Ascending aorta (tissue), 2 donors: ENCODE measurements at regions not wholly inside any gene's neighbourhood (a gene's known extent, or its start where the extent isn't known, plus 50 kb on each side); places are given as distances from the start of the nearest gene placed in this dataset.

ENCODE experiments used
- DNase-seq, 2 donors: peaks; one replicate each; pipeline ENCODE4 v3.0.0-alpha.2; 2019; ENCODE audit warnings: low spot score in 2 of 2
- H3K27ac ChIP-seq, 2 donors: fragments of 200-600 bp; sonication (generic); one replicate each; pipeline ENCODE4 v1.5.1; 2016 to 2017; ENCODE audit warnings: mild to moderate bottlenecking in 1 of 2
- H3K27me3 ChIP-seq: fragments of 200-600 bp; sonication (generic); one replicate; pipeline ENCODE4 v1.5.1; 2017
- H3K36me3 ChIP-seq, 2 donors: fragments of 200-600 bp; sonication (generic); one replicate each; pipeline ENCODE4 v1.5.1; 2016
- H3K4me1 ChIP-seq, 2 donors: fragments of 200-600 bp; sonication (generic); one replicate each; pipeline ENCODE4 v1.5.1; 2016 to 2017; ENCODE audit warnings: mild to moderate bottlenecking in 1 of 2
- H3K4me3 ChIP-seq, 2 donors: fragments of 200-600 bp; sonication (generic); one replicate each; pipeline ENCODE4 v1.5.1; 2016 to 2017; ENCODE audit warnings: mild to moderate bottlenecking in 1 of 2
- H3K9me3 ChIP-seq, 2 donors: fragments of 200-600 bp; sonication (generic); one replicate each; pipeline ENCODE4 v1.5.1; 2016
- intact Hi-C: fragments of 100-400 bp; cut with DNase I; formaldehyde crosslinking; loops from one replicate; pipeline ENCODE4 v1.15.1; 2023
- TF ChIP-seq, protein P1 (sequence below), 3 experiments: fragments of 200-600 bp in 2 of 3; fragments of 450-650 bp in 1 of 3; sonication (generic) in 2 of 3; IDR thresholded peaks; one replicate each; pipeline ENCODE4 v1.5.1; 2016 to 2019; ENCODE audit warnings: antibody characterized with exemption in 3 of 3, mild to moderate bottlenecking in 1 of 3, moderate library complexity in 1 of 3

DNA sequence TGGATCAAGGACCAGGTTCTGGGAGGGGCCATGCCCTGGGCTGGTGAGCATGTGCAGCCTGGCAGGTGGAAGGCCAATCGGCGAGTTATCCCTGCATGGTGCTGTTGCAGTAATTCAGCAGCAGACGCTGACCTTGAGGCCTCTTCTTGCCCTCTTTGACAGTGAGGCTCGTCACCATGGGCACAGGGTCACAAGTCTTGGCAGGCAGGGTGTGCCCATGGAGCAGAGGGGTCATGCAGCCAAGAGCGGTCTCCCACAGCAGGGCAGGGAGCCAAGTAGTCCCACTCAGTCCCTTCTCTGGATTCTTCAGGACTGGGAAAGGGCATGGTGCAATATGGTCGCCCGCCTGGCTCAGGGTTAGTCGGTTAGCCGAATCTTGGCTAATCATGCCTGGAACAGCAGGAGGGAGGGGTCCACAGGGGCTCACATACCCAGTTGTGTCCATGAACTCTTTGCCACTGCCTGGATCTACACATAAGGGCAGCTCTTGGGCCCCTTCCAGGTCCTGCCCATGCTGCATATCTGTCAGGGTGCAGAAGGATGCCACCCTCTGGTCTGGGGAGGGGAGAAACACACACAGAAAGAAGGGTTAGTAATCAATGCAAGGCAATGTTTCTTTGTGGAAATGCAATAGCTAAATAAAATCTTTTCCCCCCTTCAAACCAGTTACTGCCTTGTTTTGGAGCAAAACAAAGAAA, 226.8 kb downstream of the SIPA1L2 start:
- TF ChIP-seq, protein P1, sequence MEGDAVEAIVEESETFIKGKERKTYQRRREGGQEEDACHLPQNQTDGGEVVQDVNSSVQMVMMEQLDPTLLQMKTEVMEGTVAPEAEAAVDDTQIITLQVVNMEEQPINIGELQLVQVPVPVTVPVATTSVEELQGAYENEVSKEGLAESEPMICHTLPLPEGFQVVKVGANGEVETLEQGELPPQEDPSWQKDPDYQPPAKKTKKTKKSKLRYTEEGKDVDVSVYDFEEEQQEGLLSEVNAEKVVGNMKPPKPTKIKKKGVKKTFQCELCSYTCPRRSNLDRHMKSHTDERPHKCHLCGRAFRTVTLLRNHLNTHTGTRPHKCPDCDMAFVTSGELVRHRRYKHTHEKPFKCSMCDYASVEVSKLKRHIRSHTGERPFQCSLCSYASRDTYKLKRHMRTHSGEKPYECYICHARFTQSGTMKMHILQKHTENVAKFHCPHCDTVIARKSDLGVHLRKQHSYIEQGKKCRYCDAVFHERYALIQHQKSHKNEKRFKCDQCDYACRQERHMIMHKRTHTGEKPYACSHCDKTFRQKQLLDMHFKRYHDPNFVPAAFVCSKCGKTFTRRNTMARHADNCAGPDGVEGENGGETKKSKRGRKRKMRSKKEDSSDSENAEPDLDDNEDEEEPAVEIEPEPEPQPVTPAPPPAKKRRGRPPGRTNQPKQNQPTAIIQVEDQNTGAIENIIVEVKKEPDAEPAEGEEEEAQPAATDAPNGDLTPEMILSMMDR (IDR thresholded peaks at IDR 0.05): no peak
- intact Hi-C loops: no loop called here
- Histone ChIP-seq H3K36me3 (peaks cover 19 to 24% of the 10 kb centered on the region in 2 donors), H3K4me3 (no peak overlapping the region), H3K27ac (no peak overlapping the region), H3K9me3 (no peaks in the 10 kb centered on the region), H3K27me3 (no peaks in the 10 kb centered on the region), H3K4me1 (no peaks in the 10 kb centered on the region)
- DNase-seq: no peak

DNA sequence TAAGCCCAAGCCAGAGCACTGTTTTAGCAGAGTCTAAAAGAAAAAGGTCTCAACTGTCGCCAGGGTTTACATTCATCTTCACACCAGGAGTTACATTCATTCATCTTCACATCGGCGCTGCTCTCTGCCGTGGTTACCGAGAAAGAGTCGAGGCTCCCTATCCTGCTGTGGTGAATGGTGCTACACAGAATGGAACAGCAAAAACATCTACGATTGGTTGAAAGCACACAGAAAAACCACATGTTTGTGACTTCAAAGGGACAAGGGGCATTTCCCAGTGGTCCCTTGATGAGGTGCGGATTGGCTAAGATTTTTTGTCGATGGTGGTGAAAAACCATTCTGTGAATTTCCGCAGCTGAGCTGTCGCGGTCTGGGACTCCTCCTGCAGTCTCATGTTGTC, 231.1 kb downstream of the SIPA1L2 start:
- Histone ChIP-seq H3K4me3 (no peak overlapping the region), H3K27me3 (no peaks in the 10 kb centered on the region), H3K27ac (no peak overlapping the region), H3K4me1 (no peaks in the 10 kb centered on the region), H3K9me3 (no peaks in the 10 kb centered on the region), H3K36me3 (peaks cover 21 to 24% of the 10 kb centered on the region in 2 donors)
- TF ChIP-seq, protein P1 (IDR thresholded peaks at IDR 0.05): no peak
- no peak for DNase-seq
- intact Hi-C loops: no loop called here

DNA sequence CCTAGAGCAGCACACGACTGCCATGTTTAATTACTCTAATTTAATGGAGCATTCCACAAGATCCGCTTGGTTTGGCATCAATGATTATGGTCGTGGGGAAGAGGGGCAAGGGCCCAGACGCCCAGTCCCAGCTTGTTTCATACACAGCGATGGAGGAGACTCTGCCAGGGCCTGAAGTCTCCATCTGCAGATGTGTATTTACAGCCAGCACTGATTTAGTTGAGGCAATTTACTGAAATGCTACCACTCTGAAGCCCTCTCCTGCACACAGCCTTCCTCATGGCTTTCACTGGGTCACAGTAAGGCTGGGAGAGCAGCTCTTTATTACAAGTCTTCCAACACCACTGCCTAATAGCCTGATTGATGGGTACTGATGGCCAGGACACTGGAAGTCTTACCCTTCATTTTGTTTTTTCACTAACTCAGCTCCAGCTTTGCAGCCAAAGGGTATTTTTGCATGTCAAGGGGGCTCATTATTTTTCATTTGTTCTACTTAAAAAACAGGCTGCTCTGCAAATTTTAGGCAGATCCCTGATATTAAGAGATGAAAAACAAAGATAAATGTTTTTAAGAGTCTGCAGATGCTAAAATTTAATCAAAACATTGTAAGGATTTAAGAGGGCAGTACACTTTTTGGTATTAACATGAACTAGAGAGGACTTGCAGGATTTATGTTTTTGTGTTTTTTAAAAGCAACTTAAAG, 236.3 kb downstream of the SIPA1L2 start:
- intact Hi-C loops: no loop called here
- no peak for DNase-seq
- TF ChIP-seq, protein P1 (IDR thresholded peaks at IDR 0.05): no peak
- Histone ChIP-seq H3K9me3 (no peaks in the 10 kb centered on the region), H3K4me3 (no peak overlapping the region), H3K27ac (no peak overlapping the region), H3K4me1 (no peaks in the 10 kb centered on the region), H3K36me3 (peaks cover 0 to 4% of the 10 kb centered on the region in 2 donors), H3K27me3 (no peaks in the 10 kb centered on the region)

DNA sequence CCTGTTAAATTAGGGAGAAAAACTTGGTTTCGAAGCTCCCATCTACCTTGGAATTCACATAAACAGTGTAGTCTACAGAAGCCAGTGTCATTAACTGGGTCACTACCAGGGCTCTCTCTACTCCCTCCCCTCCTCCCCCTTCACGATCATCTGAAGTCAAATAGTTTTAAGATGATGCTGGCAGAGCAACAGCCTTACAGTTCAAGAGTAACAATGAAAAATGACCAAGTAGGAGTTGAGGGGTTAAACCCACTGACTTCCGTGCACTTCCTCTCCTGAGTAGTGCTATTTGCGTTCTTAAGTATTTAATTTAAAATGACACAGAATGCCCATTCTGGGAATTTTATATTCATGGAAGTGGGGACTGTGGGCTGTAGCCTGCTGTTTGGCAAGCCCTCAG, 236.9 kb downstream of the SIPA1L2 start:
- TF ChIP-seq, protein P1 (IDR thresholded peaks at IDR 0.05): no peak
- intact Hi-C loops: no loop called here
- no peak for DNase-seq
- H3K4me3 ChIP-seq: no peak overlapping the region
- H3K9me3 ChIP-seq: no peaks in the 10 kb centered on the region
- H3K27ac ChIP-seq: no peak overlapping the region
- H3K4me1 ChIP-seq: no peaks in the 10 kb centered on the region
- no peaks in the 10 kb centered on the region for H3K27me3 ChIP-seq
- H3K36me3 ChIP-seq: no peaks in the 10 kb centered on the region

DNA sequence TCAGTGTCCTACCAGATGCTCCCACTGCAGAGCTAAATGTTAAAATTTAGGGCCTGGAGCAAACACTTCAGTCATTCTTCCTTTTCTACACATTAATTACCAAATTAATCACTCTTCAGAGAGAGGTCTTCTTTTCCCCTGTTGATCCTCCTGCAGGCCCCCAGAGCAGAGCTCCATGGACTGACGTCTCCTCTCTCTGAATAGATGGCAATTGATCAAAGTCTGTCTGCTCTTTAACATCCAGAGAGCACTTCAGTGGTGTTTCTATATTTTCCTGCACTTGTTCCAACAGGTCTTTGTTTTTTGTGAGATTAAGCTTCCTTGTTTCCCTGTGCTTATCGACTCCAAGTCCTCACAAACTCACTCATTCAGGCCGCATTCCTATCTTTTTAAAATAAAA, 239.3 kb downstream of the SIPA1L2 start:
- DNase-seq: no peak
- intact Hi-C loops: no loop called here

More for the DNA sequence above, 239.3 kb downstream of the SIPA1L2 start:
- TF ChIP-seq, protein P1 (IDR thresholded peaks at IDR 0.05): no peak
- H3K4me1 ChIP-seq: no peaks in the 10 kb centered on the region
- H3K27ac ChIP-seq: no peak overlapping the region
- no peaks in the 10 kb centered on the region for H3K9me3 ChIP-seq
- no peaks in the 10 kb centered on the region for H3K36me3 ChIP-seq
- H3K4me3 ChIP-seq: no peak overlapping the region
- H3K27me3 ChIP-seq: no peaks in the 10 kb centered on the region
